ENCODE measurements at regions not wholly inside any gene's neighbourhood (a gene's known extent, or its start where the extent isn't known, plus 50 kb on each side); places are given as distances from the start of the nearest gene placed in this dataset.

- no peak for TF ChIP-seq CTCF (IDR thresholded peaks at IDR 0.05; ENCODE audit: low read depth, low read length, missing control alignments)
- no peak overlapping the region for H3K4me3 ChIP-seq (ENCODE audit: low read depth, low read length)
- DNase-seq (ENCODE audit: low read depth): no peak
Measured at GRCh38 chr16:86366481-86366880, 143.8 kb upstream of the FOXF1 start.

GRCh38 chr16:86367291-86368072, 142.8 kb upstream of the FOXF1 start:
- DNase-seq (ENCODE audit: low read depth): no peak
- TF ChIP-seq CTCF (IDR thresholded peaks at IDR 0.05; ENCODE audit: low read depth, low read length, missing control alignments): no peak
- no peak overlapping the region for H3K4me3 ChIP-seq (ENCODE audit: low read depth, low read length)

- H3K4me3 ChIP-seq (ENCODE audit: low read depth, low read length): no peak overlapping the region
- no peak for TF ChIP-seq CTCF (IDR thresholded peaks at IDR 0.05; ENCODE audit: low read depth, low read length, missing control alignments)
- DNase-seq (ENCODE audit: low read depth): no peak
Measured at GRCh38 chr16:86368261-86368660, 142.1 kb upstream of the FOXF1 start.

- DNase-seq (ENCODE audit: low read depth): no peak
- TF ChIP-seq CTCF (IDR thresholded peaks at IDR 0.05; ENCODE audit: low read depth, low read length, missing control alignments): no peak
- no peak overlapping the region for H3K4me3 ChIP-seq (ENCODE audit: low read depth, low read length)
Measured at GRCh38 chr16:86370062-86370461, 140.3 kb upstream of the FOXF1 start.

GRCh38 chr16:86371083-86371803, 139.1 kb upstream of the FOXF1 start:
- H3K4me3 ChIP-seq (ENCODE audit: low read depth, low read length): no peak overlapping the region
- DNase-seq (ENCODE audit: low read depth): no peak
- no peak for TF ChIP-seq CTCF (IDR thresholded peaks at IDR 0.05; ENCODE audit: low read depth, low read length, missing control alignments)

GRCh38 chr16:86372193-86372592, 138.1 kb upstream of the FOXF1 start:
- TF ChIP-seq CTCF (IDR thresholded peaks at IDR 0.05; ENCODE audit: low read depth, low read length, missing control alignments): no peak
- no peak overlapping the region for H3K4me3 ChIP-seq (ENCODE audit: low read depth, low read length)
- no peak for DNase-seq (ENCODE audit: low read depth)

Data from GM12864 (cell line).